ENCODE measurements at regions not wholly inside any gene's neighbourhood (a gene's known extent, or its start where the extent isn't known, plus 50 kb on each side); places are given as distances from the start of the nearest gene placed in this dataset.

DNA sequence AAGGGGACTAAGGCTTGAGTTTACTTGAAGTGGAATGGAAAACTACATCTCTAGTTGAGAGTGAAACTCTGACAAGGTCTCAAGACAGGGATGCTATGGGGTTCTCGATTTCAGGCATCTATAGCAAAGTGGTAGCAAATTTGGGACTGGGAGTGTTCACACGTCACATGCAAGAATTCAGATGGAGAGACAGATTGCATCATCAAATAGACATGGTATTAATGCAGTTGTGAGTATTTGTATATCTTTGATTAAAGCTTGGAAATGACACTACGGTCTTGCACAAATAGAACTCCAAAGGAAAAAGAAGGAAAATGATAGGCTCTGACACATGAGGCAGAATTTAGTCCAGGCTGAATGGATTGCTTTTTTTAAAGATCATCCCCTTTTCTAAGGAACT, 1061.6 kb upstream of the FANCL start:
- H3K27me3 Mint-ChIP-seq (ENCODE audit: insufficient read depth): no peaks in the 10 kb centered on the region
- DNase-seq: no peak
- H3K9me3 Mint-ChIP-seq: peaks cover 17% of the 10 kb centered on the region
- H3K36me3 Mint-ChIP-seq (ENCODE audit: low read depth): no peaks in the 10 kb centered on the region
- H3K27ac Mint-ChIP-seq: no peak overlapping the region
- H3K4me3 Mint-ChIP-seq: no peak overlapping the region
- TF ChIP-seq, protein P1, sequence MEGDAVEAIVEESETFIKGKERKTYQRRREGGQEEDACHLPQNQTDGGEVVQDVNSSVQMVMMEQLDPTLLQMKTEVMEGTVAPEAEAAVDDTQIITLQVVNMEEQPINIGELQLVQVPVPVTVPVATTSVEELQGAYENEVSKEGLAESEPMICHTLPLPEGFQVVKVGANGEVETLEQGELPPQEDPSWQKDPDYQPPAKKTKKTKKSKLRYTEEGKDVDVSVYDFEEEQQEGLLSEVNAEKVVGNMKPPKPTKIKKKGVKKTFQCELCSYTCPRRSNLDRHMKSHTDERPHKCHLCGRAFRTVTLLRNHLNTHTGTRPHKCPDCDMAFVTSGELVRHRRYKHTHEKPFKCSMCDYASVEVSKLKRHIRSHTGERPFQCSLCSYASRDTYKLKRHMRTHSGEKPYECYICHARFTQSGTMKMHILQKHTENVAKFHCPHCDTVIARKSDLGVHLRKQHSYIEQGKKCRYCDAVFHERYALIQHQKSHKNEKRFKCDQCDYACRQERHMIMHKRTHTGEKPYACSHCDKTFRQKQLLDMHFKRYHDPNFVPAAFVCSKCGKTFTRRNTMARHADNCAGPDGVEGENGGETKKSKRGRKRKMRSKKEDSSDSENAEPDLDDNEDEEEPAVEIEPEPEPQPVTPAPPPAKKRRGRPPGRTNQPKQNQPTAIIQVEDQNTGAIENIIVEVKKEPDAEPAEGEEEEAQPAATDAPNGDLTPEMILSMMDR (IDR thresholded peaks at IDR 0.05): no peak
- H3K4me1 Mint-ChIP-seq (ENCODE audit: low read depth): no peaks in the 10 kb centered on the region

DNA sequence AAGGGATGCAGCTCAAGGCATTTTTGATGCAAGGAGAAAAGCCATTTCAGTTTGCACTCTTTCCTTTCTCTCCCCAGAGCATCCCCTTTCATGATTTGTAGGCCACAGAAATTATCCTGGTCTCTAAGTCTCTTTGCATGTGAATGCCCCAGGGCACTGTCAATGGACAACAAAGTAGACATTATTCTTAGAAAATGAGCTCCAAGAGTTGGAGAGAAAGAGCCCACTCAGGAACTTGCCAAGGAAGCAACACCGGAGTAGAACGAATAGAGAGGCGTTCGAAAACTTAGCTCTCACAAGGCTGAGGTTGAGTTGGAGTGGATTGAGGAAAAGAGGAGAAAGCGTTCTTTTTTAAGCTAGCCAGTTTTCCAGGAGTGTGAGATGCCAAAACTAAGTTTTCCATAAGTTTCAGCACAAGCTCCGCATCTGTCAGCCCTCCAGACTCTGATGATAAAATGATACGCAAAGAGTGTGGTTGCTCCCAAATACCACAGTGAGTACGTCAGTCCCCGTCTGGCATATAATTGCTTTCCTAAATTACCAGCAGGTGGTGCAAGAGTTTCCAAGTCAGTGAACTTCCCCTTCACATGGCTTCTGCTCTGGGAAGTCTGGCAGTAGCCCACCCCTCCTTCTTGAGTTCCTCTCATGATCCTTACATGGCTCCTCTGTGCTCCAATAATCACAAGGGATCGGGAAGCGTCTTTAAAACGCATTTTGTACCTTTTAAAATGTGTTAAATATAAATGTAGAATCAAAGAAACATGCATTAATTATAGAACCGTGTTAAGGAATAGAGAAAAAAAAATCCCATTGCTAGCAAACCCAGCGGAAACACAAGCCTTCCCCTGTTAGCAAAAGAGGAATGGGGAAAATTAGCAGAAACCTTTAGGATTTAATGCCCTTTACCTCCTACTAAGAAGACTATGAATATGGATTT, 1060.6 kb upstream of the FANCL start:
- TF ChIP-seq, protein P1 (IDR thresholded peaks at IDR 0.05): peak; percentile 52; the same call in 1 of the 2 replicates
- H3K27ac Mint-ChIP-seq: no peak overlapping the region
- peaks cover 15% of the 10 kb centered on the region for H3K9me3 Mint-ChIP-seq
- H3K4me3 Mint-ChIP-seq: no peak overlapping the region
- no peaks in the 10 kb centered on the region for H3K4me1 Mint-ChIP-seq (ENCODE audit: low read depth)
- H3K27me3 Mint-ChIP-seq (ENCODE audit: insufficient read depth): no peaks in the 10 kb centered on the region
- peak; percentile 3 for DNase-seq
- no peaks in the 10 kb centered on the region for H3K36me3 Mint-ChIP-seq (ENCODE audit: low read depth)

DNA sequence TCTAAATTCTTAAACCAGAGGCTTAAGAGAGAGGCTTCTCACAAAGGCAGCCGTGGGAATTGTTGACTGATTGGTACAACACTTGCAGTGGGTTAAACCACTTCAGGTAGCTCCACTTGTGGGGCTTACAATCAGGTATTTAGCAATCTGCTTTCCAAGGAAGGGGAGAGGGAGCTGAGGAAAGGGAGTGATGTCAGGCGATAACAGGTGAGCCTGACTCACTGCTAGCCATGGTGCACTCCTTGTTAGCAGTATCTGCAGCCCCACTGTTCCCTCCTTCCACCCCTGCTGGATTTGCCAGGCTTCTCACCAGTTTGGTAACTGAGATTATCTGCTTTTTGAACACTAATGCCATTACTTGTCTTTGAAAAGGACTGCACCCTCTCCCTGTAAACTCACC, 1056.7 kb upstream of the FANCL start:
- Mint-ChIP-seq H3K27ac (no peak overlapping the region), H3K4me1 (ENCODE audit: low read depth) (no peaks in the 10 kb centered on the region), H3K4me3 (no peak overlapping the region), H3K9me3 (peaks cover 8% of the 10 kb centered on the region; the same call in 1 of the 2 replicates), H3K36me3 (ENCODE audit: low read depth) (no peaks in the 10 kb centered on the region), H3K27me3 (ENCODE audit: insufficient read depth) (no peaks in the 10 kb centered on the region)
- TF ChIP-seq, protein P1 (IDR thresholded peaks at IDR 0.05): no peak
- no peak for DNase-seq

DNA sequence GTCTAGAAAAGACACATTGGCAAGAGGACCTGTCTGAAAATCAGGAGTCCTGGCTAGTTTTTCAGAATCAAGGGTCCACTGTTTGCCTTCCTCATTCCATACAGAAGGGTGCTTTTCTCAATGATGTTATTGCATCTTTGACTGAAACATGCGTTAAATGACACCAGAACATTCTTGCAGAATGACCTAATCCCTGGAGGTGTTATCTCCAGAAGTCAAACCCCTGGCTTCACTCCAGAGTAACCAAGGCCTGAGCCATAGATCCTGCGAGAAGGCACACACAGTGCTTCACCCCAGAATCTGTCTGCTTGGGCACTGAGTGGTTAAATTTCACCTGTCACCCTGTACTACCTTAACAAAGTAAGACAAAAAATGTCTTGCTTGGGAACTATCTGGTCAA, 1055.2 kb upstream of the FANCL start:
- H3K27me3 Mint-ChIP-seq (ENCODE audit: insufficient read depth): peaks cover 1% of the 10 kb centered on the region; the same call in 1 of the 2 replicates
- no peak overlapping the region for H3K4me3 Mint-ChIP-seq
- no peaks in the 10 kb centered on the region for H3K4me1 Mint-ChIP-seq (ENCODE audit: low read depth)
- no peak overlapping the region for H3K27ac Mint-ChIP-seq
- peaks cover 19% of the 10 kb centered on the region for H3K9me3 Mint-ChIP-seq
- no peak for DNase-seq
- no peaks in the 10 kb centered on the region for H3K36me3 Mint-ChIP-seq (ENCODE audit: low read depth)
- TF ChIP-seq, protein P1 (IDR thresholded peaks at IDR 0.05): no peak

DNA sequence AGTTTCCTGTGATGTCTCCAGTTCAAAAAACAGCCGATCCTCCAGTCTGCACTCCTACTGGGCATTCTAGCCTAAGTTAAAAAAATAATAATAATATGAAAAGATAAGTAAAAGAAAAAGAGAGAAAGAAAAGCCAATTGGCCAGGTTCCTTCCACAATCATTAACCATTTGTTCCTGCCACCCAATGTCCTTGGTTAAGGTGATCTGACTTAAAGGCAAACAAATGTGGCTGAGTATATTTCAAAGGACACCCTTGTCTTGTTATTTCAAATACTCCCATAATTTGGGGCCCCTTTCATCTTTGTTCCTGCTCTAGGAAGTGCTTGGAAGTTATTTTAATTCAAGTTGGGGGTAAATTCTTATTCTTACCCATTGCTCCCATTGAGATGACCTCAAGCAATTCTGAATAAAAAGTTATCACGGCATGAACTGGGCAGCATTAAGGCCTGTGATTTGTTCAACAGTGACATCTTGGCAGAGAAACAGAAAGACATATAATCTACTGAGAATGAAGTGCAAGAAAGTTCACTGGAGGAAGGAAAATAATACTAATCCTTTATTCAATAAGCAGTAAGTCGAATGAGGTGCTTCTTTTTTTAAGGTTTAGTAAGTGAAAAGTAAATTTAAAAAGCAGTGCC, 1054.5 kb upstream of the FANCL start:
- Mint-ChIP-seq H3K27me3 (ENCODE audit: insufficient read depth) (peaks cover 1% of the 10 kb centered on the region; the same call in 1 of the 2 replicates), H3K9me3 (peaks cover 19% of the 10 kb centered on the region), H3K4me1 (ENCODE audit: low read depth) (no peaks in the 10 kb centered on the region), H3K36me3 (ENCODE audit: low read depth) (no peaks in the 10 kb centered on the region), H3K4me3 (no peak overlapping the region), H3K27ac (no peak overlapping the region)
- TF ChIP-seq, protein P1 (IDR thresholded peaks at IDR 0.05): no peak
- DNase-seq: no peak

Measured in HFFc6 (cell line).